ENCODE measurements at regions not wholly inside any gene's neighbourhood (a gene's known extent, or its start where the extent isn't known, plus 50 kb on each side); places are given as distances from the start of the nearest gene placed in this dataset.
"Not testable (repeated sequence)": the region's sequence is repeated elsewhere in the genome, so short reads cannot be mapped to it uniquely, and the experiment has no call there.

DNA sequence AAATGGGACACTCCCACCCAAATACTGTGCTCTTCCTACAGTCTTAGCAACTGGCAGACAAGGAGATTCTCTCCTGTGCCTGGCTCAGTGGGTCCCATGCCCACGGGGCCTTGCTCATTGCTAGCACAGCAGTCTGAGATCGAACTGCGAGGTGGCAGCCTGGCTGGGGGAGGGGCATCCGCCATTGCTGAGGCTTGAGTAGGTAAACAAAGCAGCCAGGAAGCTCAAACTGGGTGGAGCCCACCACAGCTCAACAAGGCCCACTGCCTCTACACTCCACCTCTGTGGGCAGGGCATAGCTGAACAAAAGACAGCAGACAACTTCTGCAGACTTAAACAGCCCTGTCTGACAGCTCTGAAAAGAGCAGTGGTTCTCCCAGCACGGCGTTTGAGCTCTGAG, 174.8 kb downstream of the COL12A1 start:
- DNase-seq (ENCODE audit: low read depth); H3K4me3 ChIP-seq (ENCODE audit: low read depth, low read length): not testable (repeated sequence)

DNA sequence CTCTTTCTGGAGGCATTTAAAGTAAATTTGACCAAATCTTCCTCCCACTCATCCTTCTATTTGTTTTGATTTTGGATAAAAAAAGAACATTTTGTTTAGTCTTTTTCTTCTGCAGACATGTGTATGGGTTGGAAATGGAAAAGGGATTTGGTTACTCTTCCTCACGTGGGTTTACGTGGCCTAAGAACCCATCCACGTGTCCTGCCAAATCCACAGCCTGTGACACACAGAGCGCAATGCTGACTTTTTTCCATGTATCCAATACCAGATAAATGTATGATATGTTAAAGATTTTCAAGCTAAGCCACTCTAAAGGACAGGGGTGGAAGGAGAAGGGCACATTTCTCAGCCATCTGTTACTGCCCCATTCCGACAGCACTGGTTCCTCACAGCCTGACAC, 176.5 kb downstream of the COL12A1 start:
- no peak overlapping the region for H3K4me3 ChIP-seq (ENCODE audit: low read depth, low read length)
- TF ChIP-seq, protein P1, sequence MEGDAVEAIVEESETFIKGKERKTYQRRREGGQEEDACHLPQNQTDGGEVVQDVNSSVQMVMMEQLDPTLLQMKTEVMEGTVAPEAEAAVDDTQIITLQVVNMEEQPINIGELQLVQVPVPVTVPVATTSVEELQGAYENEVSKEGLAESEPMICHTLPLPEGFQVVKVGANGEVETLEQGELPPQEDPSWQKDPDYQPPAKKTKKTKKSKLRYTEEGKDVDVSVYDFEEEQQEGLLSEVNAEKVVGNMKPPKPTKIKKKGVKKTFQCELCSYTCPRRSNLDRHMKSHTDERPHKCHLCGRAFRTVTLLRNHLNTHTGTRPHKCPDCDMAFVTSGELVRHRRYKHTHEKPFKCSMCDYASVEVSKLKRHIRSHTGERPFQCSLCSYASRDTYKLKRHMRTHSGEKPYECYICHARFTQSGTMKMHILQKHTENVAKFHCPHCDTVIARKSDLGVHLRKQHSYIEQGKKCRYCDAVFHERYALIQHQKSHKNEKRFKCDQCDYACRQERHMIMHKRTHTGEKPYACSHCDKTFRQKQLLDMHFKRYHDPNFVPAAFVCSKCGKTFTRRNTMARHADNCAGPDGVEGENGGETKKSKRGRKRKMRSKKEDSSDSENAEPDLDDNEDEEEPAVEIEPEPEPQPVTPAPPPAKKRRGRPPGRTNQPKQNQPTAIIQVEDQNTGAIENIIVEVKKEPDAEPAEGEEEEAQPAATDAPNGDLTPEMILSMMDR (IDR thresholded peaks at IDR 0.05; ENCODE audit: insufficient read depth, low read length), result no peak
- no peak for DNase-seq (ENCODE audit: low read depth)

GRCh38 chr6:75025371-75025770, 180.5 kb downstream of the COL12A1 start:
- TF ChIP-seq, protein P1 (IDR thresholded peaks at IDR 0.05; ENCODE audit: insufficient read depth, low read length), result no peak
- DNase-seq (ENCODE audit: low read depth), result no peak
- H3K4me3 ChIP-seq (ENCODE audit: low read depth, low read length), result no peak overlapping the region

GRCh38 chr6:75024828-75025227, 181.0 kb downstream of the COL12A1 start:
- no peak for DNase-seq (ENCODE audit: low read depth)
- TF ChIP-seq, protein P1 (IDR thresholded peaks at IDR 0.05; ENCODE audit: insufficient read depth, low read length), result no peak
- H3K4me3 ChIP-seq (ENCODE audit: low read depth, low read length), result no peak overlapping the region

DNA sequence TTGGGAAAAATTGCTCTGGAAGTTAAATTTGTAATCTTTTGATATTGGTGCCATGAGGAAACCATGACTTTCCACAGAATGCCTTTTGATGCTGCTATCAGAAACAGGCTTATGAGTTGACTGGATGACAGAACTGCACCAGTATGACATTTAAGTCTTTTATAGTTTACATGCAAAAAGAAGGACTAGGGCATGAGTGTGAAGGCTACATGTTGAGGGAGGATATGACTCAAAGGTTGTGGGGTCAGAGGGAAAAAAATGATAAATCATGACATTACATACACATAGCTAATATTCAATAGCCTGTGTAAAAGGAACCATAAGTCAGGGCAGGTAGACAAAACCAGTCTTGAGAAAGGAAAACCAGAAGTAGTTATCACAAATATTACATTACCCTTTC, 182.2 kb downstream of the COL12A1 start:
- H3K4me3 ChIP-seq (ENCODE audit: low read depth, low read length), result no peak overlapping the region
- TF ChIP-seq, protein P1 (IDR thresholded peaks at IDR 0.05; ENCODE audit: insufficient read depth, low read length), result no peak
- DNase-seq (ENCODE audit: low read depth), result peak; percentile 6

- no peak for DNase-seq (ENCODE audit: low read depth)
- no peak overlapping the region for H3K4me3 ChIP-seq (ENCODE audit: low read depth, low read length)
- TF ChIP-seq, protein P1 (IDR thresholded peaks at IDR 0.05; ENCODE audit: insufficient read depth, low read length), result no peak
Observed at GRCh38 chr6:75020971-75021370, 184.9 kb downstream of the COL12A1 start.

DNA sequence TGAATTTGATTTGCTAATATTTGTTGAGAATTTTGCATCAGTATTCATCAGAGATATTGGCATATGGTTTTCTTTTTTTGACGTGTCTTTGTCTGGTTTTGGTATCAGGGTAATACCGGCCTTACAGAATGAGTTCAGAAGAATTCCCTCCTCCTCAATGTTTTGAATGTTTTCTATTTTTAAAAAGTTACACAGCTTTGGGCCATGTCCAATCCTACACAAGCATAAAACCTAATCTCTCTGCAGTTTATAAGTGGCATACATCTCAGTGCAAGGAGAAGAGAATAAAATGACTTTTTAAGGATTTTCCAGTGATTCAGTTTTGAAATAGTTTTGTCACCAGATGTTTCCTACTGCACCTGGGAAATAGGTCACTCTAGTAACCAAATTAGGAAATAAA, 185.5 kb downstream of the COL12A1 start:
- H3K4me3 ChIP-seq (ENCODE audit: low read depth, low read length), result no peak overlapping the region
- DNase-seq (ENCODE audit: low read depth), result no peak
- TF ChIP-seq, protein P1 (IDR thresholded peaks at IDR 0.05; ENCODE audit: insufficient read depth, low read length), result no peak

All from fibroblast of the aortic adventitia (primary cell).